ENCODE measurements at regions not wholly inside any gene's neighbourhood (a gene's known extent, or its start where the extent isn't known, plus 50 kb on each side); places are given as distances from the start of the nearest gene placed in this dataset.
A peak's percentile ranks its signal among the peaks of the same experiment; 100 is the strongest.
"Not testable (repeated sequence)": the region's sequence is repeated elsewhere in the genome, so short reads cannot be mapped to it uniquely, and the experiment has no call there.

DNA sequence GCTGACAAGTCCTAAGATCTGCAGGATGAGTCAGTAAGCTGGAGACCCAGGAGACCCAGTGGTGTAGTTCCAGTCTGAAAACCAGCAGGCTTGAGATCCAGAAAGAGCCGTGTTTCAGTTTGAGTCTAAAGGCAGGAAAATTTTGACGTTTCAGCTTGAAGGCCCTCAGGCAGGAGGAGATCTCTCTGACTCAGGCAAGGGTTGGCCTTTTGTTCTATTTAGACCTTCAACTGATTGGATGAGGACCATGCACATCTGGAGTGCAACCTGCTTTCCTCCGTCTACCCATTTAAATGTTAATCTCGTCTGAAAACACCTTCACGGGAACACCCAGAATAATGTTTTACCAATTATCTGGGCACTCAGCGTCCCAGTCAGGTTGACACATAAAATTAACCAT, 69.5 kb downstream of the NPIPA7 start:
- not testable (repeated sequence) for FAIRE-seq

DNA sequence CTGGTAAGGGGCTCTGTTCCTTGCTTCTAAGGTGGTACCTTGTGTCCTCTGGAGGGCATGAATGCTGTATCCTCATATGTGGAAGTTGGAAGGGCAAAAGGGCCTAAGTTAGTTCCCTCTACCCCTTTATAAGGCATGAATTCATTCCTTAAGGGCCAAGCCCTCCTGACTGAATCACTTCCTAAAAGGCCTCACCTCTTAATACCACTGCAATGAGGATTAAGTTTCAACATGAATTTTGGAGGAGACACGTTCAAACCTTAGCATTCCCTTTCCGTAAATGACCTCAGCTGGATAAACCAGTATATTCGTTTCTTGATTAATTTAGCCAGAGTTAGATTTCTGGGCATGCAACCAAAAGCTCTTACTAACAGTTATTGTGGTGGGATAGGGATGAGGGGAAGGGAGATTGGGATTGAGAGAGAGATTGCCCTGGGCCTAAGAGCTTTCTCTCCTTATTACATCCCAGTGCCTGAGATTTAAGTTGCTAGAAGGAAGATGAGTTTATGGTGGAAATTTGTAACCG, 70.8 kb downstream of the NPIPA7 start:
- DNase-seq (ENCODE audit: insufficient read length, low spot score); FAIRE-seq: not testable (repeated sequence)

More for the DNA sequence above, 69.5 kb downstream of the NPIPA7 start:
- not testable (repeated sequence) for DNase-seq (ENCODE audit: insufficient read length, low spot score)

DNA sequence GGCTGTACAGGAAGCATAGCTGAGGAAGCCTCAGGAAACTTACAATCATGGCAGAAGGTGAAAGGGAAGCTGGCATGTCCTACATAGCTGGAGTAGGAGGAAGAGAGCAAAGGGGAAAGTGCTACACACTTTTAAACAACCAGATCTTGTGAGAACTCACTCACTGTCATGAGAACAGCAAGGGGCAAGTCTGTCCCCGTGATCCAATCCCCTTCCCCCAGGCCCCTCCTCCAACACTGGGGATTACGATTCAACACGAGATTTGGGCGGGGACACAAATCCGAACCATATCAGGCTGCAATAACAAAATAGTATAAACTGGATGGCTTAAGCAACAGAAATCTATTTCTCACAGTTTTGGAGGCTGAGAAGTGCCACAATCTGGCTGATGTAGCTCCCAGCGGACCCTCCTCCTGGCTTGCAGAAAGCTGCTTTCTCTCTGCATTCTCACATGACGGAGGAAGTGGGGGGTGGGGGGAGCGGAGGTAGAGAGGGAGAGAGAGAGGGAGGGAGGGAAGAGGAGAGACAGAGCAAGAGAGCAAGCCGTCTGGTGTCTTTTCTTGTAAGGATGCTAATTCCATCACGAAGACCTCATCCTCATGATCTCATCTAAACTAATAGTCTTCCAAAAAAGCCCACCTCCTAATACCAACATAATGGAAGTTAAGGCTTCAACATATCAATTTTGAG, 72.9 kb downstream of the NPIPA7 start:
- not testable (repeated sequence) for FAIRE-seq; DNase-seq (ENCODE audit: insufficient read length, low spot score)

DNA sequence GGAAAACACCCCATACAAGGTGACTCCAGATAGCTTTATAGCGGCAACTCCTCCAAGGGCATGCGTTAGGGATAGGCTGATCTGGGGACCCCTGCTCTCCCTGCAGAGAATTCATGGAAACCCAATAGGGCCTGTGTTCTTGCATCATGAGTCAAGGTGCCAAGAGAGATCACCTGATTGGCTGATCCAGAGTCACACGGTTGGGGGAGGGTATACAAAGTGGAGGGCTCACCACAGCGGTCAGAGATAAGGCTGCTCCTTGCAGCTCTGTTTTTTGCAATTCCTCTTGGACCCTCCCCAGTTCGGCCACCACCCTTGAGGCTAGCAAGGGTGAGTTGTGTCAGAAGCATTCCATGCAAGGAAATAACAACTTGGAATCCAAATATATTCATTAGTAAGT, 79.6 kb downstream of the NPIPA7 start:
- not testable (repeated sequence) for DNase-seq (ENCODE audit: insufficient read length, low spot score); FAIRE-seq

DNA sequence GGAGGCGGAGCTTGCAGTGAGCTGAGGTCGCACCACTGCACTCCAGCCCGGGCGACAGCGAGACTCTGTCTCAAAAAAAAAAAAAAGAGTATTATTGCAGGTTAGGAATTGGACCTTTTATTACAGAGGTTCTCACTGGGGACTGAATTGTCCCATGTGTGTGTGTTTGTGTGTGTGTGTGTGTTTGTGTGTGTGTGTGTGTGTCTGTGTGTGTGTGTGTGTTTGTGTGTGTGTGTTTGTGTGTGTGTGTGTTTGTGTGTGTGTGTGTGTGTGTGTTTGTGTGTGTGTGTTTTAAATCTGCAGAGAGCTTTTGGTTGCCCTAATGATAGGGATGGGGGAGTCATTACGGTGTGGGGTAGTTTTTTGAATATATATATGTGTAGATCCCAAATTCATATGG, 84.9 kb downstream of the NPIPA7 start:
- FAIRE-seq; DNase-seq (ENCODE audit: insufficient read length, low spot score): not testable (repeated sequence)

DNA sequence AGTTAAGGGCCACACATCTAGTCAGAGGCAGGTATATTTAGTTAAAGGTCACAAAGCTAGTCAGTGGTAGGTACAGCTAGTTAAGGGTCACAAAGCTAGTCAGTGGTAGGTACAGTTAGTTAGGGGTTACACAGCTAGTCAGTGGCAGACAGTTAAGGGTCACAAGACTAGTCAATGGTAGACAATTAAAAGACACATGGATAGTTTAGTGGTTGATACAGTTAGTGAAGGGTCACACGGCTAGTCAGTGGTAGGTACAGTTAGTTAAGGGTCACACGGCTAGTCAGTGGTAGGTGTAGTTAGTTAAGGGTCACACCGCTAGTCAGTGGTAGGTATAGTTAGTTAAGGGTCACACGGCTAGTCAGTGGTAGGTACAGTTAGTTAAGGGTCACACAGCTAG, 110.0 kb downstream of the NPIPA7 start:
- FAIRE-seq; DNase-seq (ENCODE audit: insufficient read length, low spot score): not testable (repeated sequence)

DNA sequence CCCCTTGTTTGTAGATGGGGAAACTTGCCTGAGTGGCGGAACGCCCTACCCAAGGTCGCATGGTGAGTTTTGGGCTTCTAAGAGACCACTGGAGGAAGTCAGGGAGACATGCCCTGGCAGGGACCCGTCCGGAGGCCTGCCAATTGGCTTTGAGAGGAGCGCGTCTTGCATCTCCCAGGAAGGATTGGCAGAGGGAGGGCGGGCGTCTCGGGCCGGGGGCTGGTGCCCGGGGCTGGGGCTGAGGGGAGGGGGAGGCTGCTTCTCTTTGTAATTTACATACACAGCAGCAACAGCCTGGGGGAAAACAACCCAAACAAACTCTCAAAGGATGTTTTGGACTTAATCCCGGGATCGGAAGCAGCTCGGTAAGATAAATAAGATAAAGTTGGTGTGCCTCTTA, 110.5 kb downstream of the NPIPA7 start:
- DNase-seq (ENCODE audit: insufficient read length, low spot score); FAIRE-seq: not testable (repeated sequence)

DNA sequence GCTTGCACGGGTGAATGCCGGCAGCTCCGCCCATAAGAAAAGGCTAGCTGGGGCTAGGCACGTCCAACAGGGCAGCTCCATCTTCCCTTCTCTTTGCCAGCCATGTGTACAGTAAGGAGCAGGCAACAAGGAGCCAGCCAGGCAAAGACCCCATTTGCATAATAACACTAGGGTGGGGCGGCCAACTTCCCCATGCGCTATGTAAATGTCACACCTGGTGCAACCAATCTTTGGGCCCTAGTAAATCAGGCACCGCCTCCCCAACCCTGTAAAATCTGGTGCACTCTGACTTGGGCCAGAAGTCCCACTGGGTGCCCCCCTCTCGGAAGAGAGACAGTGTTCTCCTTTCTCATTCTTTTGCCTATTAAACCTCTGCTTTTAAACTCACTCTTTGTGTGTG, 115.2 kb downstream of the NPIPA7 start:
- DNase-seq (ENCODE audit: insufficient read length, low spot score); FAIRE-seq: not testable (repeated sequence)

DNA sequence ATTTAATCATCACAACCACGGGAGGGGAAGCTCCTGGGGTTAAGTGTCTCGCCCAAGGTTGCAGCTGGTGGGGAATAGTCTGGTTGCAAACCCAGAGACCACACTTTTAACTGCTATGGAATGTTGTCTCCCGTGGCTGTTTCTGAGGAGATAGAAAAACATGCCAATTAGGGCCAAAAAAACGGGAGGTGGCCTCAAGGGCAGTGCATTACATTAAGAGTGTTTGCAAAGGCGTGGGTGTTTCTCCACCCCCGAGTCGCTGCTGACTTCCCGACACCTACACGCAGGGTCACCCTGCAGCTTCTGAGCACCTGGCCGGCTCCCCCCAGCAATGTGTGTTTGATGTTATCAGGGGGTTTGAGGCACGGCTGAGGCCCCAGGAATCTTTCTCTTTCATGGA, 116.1 kb downstream of the NPIPA7 start:
- DNase-seq (ENCODE audit: insufficient read length, low spot score); FAIRE-seq: not testable (repeated sequence)

DNA sequence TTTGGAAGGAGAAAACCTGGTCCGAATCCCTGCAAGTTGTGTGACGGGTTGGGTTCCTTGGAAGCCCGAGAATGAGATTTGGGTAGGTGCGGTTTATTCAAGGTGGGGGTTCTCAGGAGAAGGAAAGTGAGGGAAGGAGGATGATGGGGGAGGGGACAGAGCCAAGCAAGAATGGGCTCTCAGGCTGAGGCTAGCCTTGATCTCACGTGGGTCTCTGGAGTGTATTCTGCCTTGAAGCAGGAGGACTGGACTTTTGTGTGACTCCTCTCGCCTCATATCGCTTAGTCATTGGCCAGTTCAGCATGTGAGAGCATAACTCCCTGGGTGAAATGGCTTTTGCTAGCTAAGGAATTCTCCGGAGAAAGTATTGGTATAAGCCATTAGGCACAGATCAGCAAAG, 120.9 kb downstream of the NPIPA7 start:
- DNase-seq (ENCODE audit: insufficient read length, low spot score); FAIRE-seq: not testable (repeated sequence)

DNA sequence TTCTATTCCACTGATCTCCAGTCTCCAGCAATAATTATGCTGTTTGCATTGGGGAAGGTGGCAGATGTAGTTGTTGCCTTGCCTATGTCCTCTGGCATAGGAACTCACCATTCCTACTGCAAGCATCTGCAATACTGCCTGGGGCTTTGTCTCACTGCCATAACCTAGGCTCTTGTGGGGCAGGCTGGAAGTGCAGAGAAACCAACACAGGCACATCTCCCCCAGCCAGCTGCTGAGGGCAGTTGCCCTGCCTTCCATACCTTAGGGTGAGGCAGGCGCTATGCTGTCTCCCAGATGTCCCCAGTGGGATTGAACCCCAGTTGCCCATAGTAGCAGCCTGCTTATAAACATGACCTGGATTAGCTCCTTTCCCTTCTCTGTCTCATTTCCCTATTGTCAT, 128.1 kb downstream of the NPIPA7 start:
- not testable (repeated sequence) for FAIRE-seq; DNase-seq (ENCODE audit: insufficient read length, low spot score)

DNA sequence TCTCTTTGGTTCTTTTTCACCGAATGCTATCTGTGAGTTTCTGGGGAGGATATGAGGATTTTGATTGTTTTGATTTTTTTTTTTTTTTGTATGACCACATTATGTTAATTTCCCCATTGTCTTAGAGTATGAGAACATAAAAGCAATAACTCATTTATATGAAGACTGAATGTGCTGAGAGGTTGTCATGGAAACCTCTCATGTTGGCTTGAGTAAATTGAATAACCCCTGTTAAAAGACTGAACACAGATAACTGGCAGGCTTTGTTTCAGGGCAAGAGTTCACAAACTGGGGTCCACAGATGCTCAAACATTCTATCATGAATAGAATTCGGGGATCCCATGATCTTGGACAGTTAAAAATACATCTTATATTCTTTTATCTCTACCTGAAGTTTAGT, 129.4 kb downstream of the NPIPA7 start:
- FAIRE-seq: not testable (repeated sequence)

DNA sequence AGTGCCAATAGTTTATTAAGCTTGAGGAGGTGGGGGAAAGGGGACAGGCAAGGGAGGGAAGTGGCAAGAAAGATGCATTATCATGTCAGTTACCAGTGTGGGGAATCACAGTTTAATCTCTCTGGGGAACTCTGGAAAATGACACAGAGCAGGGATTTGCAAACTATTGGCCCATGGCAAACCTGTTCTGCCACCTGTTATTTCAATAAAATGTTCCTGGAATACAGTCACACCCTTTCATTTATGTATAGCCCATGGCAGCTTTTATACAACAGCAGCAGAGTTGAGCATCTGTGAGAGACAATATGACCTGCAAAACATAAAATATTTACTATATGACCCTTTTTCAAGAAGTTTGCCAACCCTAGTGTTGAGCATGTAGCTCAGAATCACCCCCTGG, 140.5 kb downstream of the NPIPA7 start:
- not testable (repeated sequence) for FAIRE-seq; DNase-seq (ENCODE audit: insufficient read length, low spot score)

More for the DNA sequence above, 129.4 kb downstream of the NPIPA7 start:
- DNase-seq (ENCODE audit: insufficient read length, low spot score): not testable (repeated sequence)

DNA sequence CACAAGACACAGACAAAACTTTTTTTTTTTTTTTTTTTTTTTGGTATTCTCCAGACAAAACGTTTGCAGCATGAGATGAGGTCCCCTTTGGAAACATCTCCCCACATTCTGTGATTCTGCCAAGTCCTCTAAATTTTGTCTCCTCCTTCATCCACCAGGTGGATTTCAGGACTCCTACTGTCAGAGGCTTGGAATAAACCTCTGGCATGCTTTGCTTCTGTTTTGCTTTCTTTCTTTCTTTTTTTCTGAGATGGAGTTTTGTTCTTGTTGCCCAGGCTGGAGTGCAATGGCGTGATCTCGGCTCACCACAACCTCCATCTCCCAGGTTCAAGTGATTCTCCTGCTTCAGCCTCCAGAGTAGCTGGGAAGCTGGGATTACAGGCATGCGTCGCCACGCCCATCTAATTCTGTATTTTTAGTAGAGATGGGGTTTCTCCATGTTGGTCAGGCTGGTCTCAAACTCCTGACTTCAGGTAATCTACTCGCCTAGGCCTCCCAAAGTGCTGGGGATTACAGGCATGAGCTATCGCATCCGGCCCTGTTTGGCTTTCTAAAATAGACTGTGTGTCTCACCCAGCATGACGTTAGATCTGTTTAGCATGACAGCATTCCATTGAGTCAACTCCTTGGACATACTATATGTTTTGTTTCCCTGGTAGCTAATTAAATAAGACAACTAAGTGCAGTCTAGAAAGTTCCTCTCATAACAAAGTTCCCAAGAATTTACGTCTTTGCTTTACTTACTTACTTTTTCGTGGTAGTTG, 142.5 kb downstream of the NPIPA7 start:
- not testable (repeated sequence) for FAIRE-seq; DNase-seq (ENCODE audit: insufficient read length, low spot score)

DNA sequence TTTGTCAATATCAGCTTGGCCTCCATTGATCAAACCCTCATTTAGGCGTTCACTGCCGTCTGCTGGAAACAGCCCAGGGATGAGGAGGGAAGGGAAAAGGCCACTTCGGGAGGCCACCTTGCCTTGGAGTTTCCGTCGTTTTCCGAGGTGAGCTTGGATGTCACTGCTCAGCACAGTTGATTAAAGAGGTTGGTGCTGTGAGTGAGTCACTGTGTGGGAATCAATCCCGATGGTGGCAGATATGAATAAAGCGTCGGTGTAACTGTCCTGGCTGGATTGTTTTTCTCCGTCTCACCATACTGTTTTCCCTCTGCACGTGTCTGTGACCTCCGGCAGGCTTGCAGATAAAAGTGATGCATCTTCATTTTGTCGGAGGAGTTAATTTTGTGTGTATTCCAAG, 148.1 kb downstream of the NPIPA7 start:
- not testable (repeated sequence) for DNase-seq (ENCODE audit: insufficient read length, low spot score); FAIRE-seq

DNA sequence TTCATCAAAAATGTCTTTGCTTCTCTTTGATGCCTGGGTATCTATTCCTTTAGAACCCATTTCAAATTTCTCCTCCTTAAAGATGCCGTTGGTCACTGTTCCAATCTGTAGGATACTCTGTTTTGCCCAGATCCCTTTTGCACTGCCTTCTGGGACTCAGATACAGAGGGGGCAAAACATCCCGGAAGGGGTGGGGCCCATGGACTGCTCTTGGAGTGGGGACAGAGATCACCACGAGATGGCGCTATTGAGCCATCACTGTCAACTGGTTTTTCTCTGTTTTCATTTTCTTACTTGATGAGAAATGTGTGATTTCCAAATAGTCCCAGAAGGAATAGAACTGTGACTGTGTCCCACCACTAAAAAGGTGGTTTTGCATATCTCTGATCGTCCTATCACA, 151.8 kb downstream of the NPIPA7 start:
- not testable (repeated sequence) for DNase-seq (ENCODE audit: insufficient read length, low spot score); FAIRE-seq

DNA sequence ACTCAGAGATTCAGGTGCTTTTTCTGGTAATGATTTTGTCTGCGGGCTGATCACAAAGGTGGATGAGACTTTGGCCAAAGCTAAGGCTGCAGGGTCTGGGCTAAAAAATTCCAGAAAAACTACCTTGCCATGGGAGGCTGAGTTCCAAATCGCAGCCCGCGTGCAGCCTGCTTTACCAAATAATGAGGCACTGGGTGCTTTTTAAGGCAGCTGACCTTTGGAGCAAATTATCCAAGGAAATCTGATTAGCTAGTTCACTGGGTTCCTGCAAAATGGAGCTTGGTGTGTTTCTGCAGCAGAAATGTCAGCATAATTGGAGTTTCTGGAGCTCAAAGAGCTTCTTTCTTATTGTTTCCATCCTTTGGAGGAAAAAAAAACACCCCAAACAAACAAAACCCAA, 156.6 kb downstream of the NPIPA7 start:
- not testable (repeated sequence) for FAIRE-seq; DNase-seq (ENCODE audit: insufficient read length, low spot score)

DNA sequence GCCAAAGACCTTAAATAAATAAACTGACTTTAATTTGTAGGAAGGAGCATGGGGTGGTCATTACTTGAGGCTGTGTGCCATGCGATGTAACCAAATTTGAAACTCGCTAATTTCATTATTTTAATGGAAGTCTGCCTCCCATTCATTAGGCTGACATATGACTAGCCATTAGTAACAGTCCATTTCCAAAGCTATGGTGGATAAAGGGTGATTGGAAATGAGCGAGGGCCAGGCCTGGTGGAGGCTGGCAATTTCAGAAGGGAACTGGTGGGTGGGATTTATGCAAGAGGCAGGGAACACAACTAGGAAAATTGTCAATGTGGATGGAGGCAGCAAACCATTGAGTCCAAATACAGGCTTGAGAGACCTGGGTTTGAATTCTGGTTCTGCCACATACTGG, 157.2 kb downstream of the NPIPA7 start:
- not testable (repeated sequence) for FAIRE-seq; DNase-seq (ENCODE audit: insufficient read length, low spot score)

DNA sequence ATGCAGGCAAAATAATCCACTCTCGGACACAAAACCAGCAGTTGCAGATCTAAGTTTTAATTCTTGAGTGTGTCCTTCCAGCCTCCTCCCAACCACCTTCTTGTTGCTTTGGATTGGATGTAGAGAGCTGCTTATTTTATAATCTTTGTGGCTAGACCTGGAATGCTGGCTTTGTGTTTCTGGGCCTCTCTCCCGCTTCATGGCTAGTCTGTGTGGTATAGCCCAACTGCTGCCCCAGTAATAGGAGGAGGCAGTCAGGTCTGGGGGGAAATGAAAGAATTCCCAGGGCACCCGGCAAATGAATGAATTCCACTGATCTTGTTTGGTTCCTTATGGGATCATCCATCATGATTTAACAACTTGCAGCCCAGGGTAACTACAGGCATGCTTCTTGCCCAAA, 170.8 kb downstream of the NPIPA7 start:
- DNase-seq (ENCODE audit: insufficient read length, low spot score); FAIRE-seq: not testable (repeated sequence)

DNA sequence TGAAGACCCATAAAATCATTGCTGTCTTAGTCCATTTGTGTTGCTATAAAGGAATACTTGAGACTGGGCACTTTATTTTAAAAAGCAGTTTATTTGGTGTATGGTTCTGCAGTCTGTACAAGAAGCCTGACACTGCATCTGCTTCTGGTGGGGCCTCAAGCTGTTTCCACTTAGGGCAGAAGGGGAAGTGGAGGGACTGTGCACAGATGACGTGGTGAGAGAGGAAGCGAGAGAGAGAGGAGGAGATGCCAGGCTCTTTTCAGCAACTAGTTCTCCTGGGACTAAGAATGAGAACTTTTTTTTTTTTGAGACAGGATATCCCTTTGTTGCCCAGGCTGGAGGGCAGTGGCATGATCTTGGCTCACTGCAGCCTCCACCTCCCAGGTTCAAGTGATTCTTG, 171.9 kb downstream of the NPIPA7 start:
- not testable (repeated sequence) for DNase-seq (ENCODE audit: insufficient read length, low spot score); FAIRE-seq

DNA sequence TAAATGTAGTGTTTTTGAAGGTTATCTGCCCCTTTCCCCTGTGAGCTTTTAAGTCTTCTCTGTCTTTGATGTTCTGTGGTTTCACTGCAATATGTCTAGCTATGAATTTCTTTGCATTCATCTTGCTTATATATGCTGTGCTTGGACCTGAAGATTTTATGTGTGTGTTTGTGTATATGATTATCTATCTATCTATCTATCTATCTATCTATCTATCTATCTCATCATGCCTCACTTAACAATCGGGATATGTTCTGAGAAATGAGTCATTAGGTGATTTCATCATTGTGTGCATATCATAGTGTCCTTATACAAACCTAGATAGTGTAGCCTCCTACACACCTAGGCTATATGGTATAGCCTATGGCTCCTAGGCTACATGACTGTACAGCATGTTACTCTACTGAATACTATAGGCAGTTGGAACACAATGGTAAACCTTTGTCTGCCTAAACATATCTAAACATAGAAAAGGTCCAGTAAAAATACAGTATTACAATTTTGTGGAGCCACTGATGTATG, 173.9 kb downstream of the NPIPA7 start:
- FAIRE-seq: peak; percentile 38
- DNase-seq (ENCODE audit: insufficient read length, low spot score): not testable (repeated sequence)

Data from D721Med (cell line).